Thyroid gland (tissue), 4 donors: ENCODE measurements at regions not wholly inside any gene's neighbourhood (a gene's known extent, or its start where the extent isn't known, plus 50 kb on each side); places are given as distances from the start of the nearest gene placed in this dataset.
"Not testable (repeated sequence)": the region's sequence is repeated elsewhere in the genome, so short reads cannot be mapped to it uniquely, and the experiment has no call there.

Experiments
- CTCF ChIP-seq, 6 experiments: fragments of 200-600 bp in 3 of 6; fragments of 450-650 bp in 3 of 6; sonication (generic) in 3 of 6; IDR thresholded peaks; one replicate each; pipeline ENCODE4 v1.5.1; 2016 to 2019; ENCODE audit warnings: antibody characterized with exemption in 6 of 6, mild to moderate bottlenecking in 2 of 6, inconsistent platforms in 1 of 6, moderate library complexity in 1 of 6
- POLR2A ChIP-seq, 2 donors: fragments of 450-650 bp; IDR thresholded peaks; one replicate each; pipeline ENCODE4 v1.6.1; 2017; ENCODE audit warnings: antibody characterized with exemption in 2 of 2, mild to moderate bottlenecking in 2 of 2, moderate library complexity in 1 of 2

DNA sequence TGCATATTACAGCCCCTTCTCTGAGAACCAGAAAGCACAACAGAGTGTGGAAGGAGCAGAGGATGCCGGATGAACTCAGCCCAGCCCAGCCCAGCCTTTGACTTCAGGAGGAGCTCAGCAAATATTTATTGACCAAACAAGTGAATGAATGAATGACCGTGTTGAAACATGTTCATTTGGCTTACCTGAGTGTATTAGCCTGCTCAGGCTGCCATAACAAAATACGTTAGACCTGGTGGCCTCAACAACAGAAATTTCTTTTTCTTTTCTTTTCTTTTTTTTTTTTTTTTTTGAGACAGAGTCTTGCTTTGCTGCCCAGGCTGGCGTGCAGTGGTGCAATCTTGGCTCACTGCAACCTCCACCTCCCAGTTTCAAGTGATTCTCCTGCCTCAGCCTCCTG is 164.7 kb downstream of the RGS9 start:
- not testable (repeated sequence) for TF ChIP-seq CTCF, POLR2A (IDR thresholded peaks at IDR 0.05)
